Spleen (tissue), 11 donors: ENCODE measurements at regions not wholly inside any gene's neighbourhood (a gene's known extent, or its start where the extent isn't known, plus 50 kb on each side); places are given as distances from the start of the nearest gene placed in this dataset.
A peak's percentile ranks its signal among the peaks of the same experiment; 100 is the strongest.

Experiments
- DNase-seq: peaks from one replicate; pipeline ENCODE4 v3.0.0-alpha.2; 2020
- H3K27ac ChIP-seq, 8 donors: fragments of 200-600 bp; sonication (generic) in 7 of 8; 1 replicate in 4 of 8; 2 replicates in 4 of 8; pipeline versions ENCODE4 v1.5.0 to v1.8.0; 2016 to 2021; ENCODE audit warnings: inconsistent platforms in 4 of 8, mild to moderate bottlenecking in 4 of 8, moderate library complexity in 1 of 8
- H3K27me3 ChIP-seq, 7 donors: fragments of 200-600 bp; sonication (generic) in 6 of 7; replicated peaks in 1 of 7; 1 replicate in 4 of 7; 2 replicates in 3 of 7; pipeline versions ENCODE4 v1.5.0 to v1.8.0; 2016 to 2021; ENCODE audit warnings: inconsistent platforms in 3 of 7, mild to moderate bottlenecking in 1 of 7
- H3K36me3 ChIP-seq, 6 donors: fragments of 200-600 bp; sonication (generic) in 5 of 6; 1 replicate in 4 of 6; 2 replicates in 2 of 6; pipeline versions ENCODE4 v1.5.0 to v1.8.0; 2016 to 2021; ENCODE audit warnings: inconsistent platforms in 2 of 6
- H3K4me1 ChIP-seq, 6 donors: fragments of 200-600 bp; sonication (generic) in 5 of 6; 1 replicate in 3 of 6; 2 replicates in 3 of 6; pipeline versions ENCODE4 v1.5.0 to v1.8.0; 2016 to 2021; ENCODE audit warnings: inconsistent platforms in 3 of 6
- H3K4me3 ChIP-seq, 8 donors: fragments of 200-600 bp; sonication (generic) in 7 of 8; 1 replicate in 4 of 8; 2 replicates in 4 of 8; pipeline versions ENCODE4 v1.5.0 to v1.8.0; 2016 to 2021; ENCODE audit warnings: inconsistent platforms in 4 of 8, mild to moderate bottlenecking in 4 of 8, moderate library complexity in 2 of 8
- H3K9me3 ChIP-seq, 8 donors: fragments of 200-600 bp; sonication (generic) in 7 of 8; 1 replicate in 4 of 8; 2 replicates in 4 of 8; pipeline versions ENCODE4 v1.5.0 to v1.8.0; 2016 to 2021; ENCODE audit warnings: inconsistent platforms in 4 of 8
- POLR2A ChIP-seq, 3 donors: fragments of 450-650 bp; IDR thresholded peaks; one replicate each; pipeline ENCODE4 v1.5.1; 2017; ENCODE audit warnings: antibody characterized with exemption in 3 of 3, mild to moderate bottlenecking in 1 of 3
- POLR2AphosphoS5 ChIP-seq, 3 donors: sonication (generic); formaldehyde crosslinking; IDR thresholded peaks; one replicate each; pipeline ENCODE4 v1.5.1; 2017; ENCODE audit warnings: antibody characterized with exemption in 3 of 3
- WGBS, 5 donors: extraction: QIAGEN DNeasy Blood & Tissue Kit in 3 of 5; methylation state at CpG; one replicate each; pipeline versions ENCODE4 v1.1.5 to v1.1.7; 2013 to 2018; 5-methylcytosine and 5-hydroxymethylcytosine counted together
- intact Hi-C: fragments of 100-400 bp; cut with DNase I; formaldehyde crosslinking; loops from one replicate; pipeline ENCODE4 v1.15.0; 2023; ENCODE audit warnings: low total_unique reads
- TF ChIP-seq, protein P1 (sequence below), 11 experiments: fragments of 200-600 bp in 7 of 11; fragments of 450-650 bp in 4 of 11; sonication (generic) in 4 of 11; IDR thresholded peaks in 8 of 11; conservative IDR thresholded peaks in 3 of 11; 1 replicate in 7 of 11; 2 replicates in 4 of 11; pipeline versions ENCODE4 v1.4.0 to v1.8.0; 2016 to 2021; ENCODE audit warnings: antibody characterized with exemption in 11 of 11, inconsistent platforms in 4 of 11, mild to moderate bottlenecking in 1 of 11
- donor health status: healthy with polysubstance abuse.
- donor health status: DM: no; HTN: no; CAD: no; lungs with moderate emphysema.
- donor health status: DM: no; HTN: no; CAD: no.
- donor health status: Bipolar disorder and iron deficiency.
- donor health status: healthy.
- donor health status: DM: no; HTN: no; CAD: no.
- donor health status: DM: yes; HTN: yes; CAD: no.

DNA sequence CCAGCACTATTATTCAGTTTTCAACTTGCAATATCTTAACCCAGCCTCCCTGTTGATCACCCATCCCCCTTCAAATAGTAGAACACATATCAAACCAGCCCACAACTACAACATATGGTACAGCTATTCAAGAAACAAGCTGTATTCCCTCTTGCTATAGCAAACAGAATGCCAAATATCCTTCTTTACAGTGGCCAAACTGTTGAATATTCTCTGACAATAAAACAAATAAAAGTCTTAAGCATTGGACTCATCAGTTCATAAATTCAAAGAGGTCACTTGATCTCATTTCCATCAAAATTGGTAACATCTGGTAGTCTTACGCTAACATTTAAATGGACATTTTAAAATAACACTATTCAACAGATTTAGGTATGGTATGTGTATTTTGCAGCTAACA lies 350.8 kb downstream of the EFNA5 start:
- Histone ChIP-seq H3K36me3 (no peaks in the 10 kb centered on the region), H3K4me1 (no peaks in the 10 kb centered on the region), H3K27me3 (no peaks in the 10 kb centered on the region), H3K9me3 (no peaks in the 10 kb centered on the region), H3K27ac (no peak overlapping the region), H3K4me3 (no peak overlapping the region)
- 92 to 100% (median 98%) methylated on average over 1 of the region's 1 CpG for WGBS, 5 donors
- intact Hi-C loops = no loop called here
- DNase-seq = no peak
- TF ChIP-seq POLR2AphosphoS5 (IDR thresholded peaks at IDR 0.05) (no peak), POLR2A (IDR thresholded peaks at IDR 0.05) (no peak)
- TF ChIP-seq, protein P1, sequence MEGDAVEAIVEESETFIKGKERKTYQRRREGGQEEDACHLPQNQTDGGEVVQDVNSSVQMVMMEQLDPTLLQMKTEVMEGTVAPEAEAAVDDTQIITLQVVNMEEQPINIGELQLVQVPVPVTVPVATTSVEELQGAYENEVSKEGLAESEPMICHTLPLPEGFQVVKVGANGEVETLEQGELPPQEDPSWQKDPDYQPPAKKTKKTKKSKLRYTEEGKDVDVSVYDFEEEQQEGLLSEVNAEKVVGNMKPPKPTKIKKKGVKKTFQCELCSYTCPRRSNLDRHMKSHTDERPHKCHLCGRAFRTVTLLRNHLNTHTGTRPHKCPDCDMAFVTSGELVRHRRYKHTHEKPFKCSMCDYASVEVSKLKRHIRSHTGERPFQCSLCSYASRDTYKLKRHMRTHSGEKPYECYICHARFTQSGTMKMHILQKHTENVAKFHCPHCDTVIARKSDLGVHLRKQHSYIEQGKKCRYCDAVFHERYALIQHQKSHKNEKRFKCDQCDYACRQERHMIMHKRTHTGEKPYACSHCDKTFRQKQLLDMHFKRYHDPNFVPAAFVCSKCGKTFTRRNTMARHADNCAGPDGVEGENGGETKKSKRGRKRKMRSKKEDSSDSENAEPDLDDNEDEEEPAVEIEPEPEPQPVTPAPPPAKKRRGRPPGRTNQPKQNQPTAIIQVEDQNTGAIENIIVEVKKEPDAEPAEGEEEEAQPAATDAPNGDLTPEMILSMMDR (IDR thresholded peaks at IDR 0.05 in 8 of 11, conservative IDR thresholded peaks at IDR 0.05 in 3 of 11) = no peak

DNA sequence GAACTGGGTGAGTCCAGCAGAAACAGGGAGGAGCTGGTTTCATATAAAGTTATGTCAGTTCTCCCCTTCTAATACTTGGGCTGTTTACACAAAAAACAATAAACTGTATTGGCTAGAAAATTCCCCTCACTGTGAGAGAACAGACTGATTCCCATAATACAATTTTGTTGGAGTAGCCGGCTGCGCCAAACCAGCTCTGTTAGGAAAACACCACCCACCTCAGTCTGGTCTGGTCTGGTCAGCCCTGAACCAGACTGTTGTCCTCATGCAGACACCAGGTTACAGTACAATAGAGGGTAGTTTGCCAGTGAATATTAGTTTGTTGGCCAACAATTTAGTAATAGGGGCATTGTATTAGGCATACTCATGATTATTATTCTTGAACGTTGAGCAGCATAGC lies 356.4 kb downstream of the EFNA5 start:
- 80 to 88% (median 84%) methylated on average over 3 of the region's 3 CpGs for WGBS, 5 donors
- Histone ChIP-seq H3K36me3 (no peaks in the 10 kb centered on the region), H3K4me1 (no peaks in the 10 kb centered on the region), H3K9me3 (no peaks in the 10 kb centered on the region), H3K4me3 (no peak overlapping the region), H3K27me3 (no peaks in the 10 kb centered on the region), H3K27ac (peak overlapping the region in 1 of 8 donors; percentile 2)
- TF ChIP-seq POLR2A (IDR thresholded peaks at IDR 0.05) (no peak), POLR2AphosphoS5 (IDR thresholded peaks at IDR 0.05) (no peak)
- TF ChIP-seq, protein P1 (IDR thresholded peaks at IDR 0.05 in 8 of 11, conservative IDR thresholded peaks at IDR 0.05 in 3 of 11) = no peak
- intact Hi-C loops = no loop called here
- DNase-seq = no peak

DNA sequence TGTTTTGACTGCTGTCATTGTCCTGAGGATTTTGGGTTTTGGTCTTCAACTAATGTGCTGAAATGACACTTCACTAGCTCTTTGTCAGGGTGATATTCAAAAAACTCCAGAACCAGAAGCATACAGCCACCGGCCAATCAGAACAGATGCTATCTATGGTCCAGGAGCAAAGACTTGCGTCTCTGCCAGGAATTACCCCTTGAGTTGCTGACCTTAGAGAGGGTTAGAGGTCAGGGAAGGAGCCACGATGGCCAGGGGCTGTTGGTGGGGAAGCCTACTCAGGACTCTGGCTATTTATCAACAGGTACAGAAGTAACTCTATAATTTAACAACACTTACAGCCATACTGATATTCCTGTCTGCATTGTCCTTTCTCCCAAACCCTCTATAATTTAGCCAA lies 356.8 kb downstream of the EFNA5 start:
- H3K27ac ChIP-seq = peak overlapping the region in 1 of 8 donors; percentile 2
- WGBS, 5 donors = 60 to 76% (median 70%) methylated on average over 3 of the region's 3 CpGs

DNA sequence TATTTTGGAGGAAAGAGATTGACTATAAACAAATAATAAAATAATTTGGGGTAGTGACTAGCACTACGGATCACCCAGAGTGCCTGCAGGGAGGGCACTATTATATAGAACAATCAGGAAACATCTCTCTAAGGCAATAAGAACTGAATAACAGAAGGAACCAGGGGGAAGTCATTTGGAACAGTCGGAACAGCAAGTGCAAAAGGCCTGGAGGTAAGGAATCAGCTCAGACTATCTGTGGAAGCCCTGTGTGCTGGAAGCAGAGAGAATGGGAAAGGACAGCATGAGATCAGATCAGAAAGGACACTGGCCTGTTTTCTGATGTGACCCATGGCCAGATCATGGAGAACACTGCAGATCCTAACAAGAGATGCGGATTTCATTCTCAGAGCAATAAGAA lies 357.6 kb downstream of the EFNA5 start:
- Histone ChIP-seq H3K4me3 (no peak overlapping the region), H3K27ac (no peak overlapping the region), H3K36me3 (no peaks in the 10 kb centered on the region), H3K4me1 (no peaks in the 10 kb centered on the region), H3K27me3 (no peaks in the 10 kb centered on the region), H3K9me3 (no peaks in the 10 kb centered on the region)
- TF ChIP-seq, protein P1 (IDR thresholded peaks at IDR 0.05 in 8 of 11, conservative IDR thresholded peaks at IDR 0.05 in 3 of 11) = no peak
- TF ChIP-seq POLR2A (IDR thresholded peaks at IDR 0.05) (no peak), POLR2AphosphoS5 (IDR thresholded peaks at IDR 0.05) (no peak)
- WGBS, 5 donors = 90 to 97% (median 94%) methylated on average over 3 of the region's 3 CpGs
- DNase-seq = no peak
- intact Hi-C loops = no loop called here

More for the DNA sequence above, 356.8 kb downstream of the EFNA5 start:
- H3K36me3 ChIP-seq = no peaks in the 10 kb centered on the region
- H3K27me3 ChIP-seq = no peaks in the 10 kb centered on the region
- no peak for TF ChIP-seq POLR2A (IDR thresholded peaks at IDR 0.05)
- no peak for TF ChIP-seq POLR2AphosphoS5 (IDR thresholded peaks at IDR 0.05)
- TF ChIP-seq, protein P1 (IDR thresholded peaks at IDR 0.05 in 8 of 11, conservative IDR thresholded peaks at IDR 0.05 in 3 of 11) = no peak
- H3K9me3 ChIP-seq = no peaks in the 10 kb centered on the region
- H3K4me1 ChIP-seq = no peaks in the 10 kb centered on the region
- H3K4me3 ChIP-seq = no peak overlapping the region
- intact Hi-C loops = no loop called here
- DNase-seq = no peak
